ENCODE measurements at regions not wholly inside any gene's neighbourhood (a gene's known extent, or its start where the extent isn't known, plus 50 kb on each side); places are given as distances from the start of the nearest gene placed in this dataset.
"Not testable (repeated sequence)": the region's sequence is repeated elsewhere in the genome, so short reads cannot be mapped to it uniquely, and the experiment has no call there.

DNA sequence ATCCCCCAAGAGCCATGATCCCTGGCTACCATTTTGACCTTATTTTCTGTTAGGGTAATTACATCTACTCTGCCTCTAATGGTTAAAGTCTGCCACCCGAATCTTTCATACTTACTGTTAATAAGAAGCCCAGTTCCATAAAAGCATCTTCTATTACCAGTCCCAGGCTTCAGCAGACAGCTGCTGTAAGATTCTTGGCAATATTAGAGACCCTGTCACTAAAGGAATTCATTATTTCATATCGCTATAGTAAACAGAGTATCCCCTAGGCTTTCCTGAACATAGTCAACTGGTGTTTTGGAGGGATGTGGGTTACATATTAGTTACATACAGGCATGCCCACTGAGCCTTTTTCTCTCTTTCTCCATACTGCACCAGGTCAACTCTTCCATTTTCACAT, 608.7 kb upstream of the SEMA6A start:
- no peak for DNase-seq

DNA sequence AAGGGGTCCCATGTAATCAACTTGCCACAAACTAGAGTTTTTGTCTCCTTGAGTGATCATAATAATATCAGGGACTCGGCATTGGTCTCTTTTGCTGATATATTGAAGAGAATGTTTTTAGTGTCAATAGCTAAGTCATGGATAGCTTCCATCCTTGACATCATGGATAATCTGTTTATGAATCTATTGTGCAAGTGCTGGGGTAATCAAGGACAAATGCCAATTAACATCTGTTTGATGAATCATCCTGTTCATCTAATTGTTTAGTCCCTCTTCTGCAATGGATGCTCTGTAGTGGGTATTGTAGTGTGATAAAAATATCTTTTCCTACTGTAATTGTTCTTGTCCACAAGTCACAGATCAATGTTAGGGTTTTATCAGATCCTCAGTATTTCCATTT, 607.5 kb upstream of the SEMA6A start:
- DNase-seq = no peak

DNA sequence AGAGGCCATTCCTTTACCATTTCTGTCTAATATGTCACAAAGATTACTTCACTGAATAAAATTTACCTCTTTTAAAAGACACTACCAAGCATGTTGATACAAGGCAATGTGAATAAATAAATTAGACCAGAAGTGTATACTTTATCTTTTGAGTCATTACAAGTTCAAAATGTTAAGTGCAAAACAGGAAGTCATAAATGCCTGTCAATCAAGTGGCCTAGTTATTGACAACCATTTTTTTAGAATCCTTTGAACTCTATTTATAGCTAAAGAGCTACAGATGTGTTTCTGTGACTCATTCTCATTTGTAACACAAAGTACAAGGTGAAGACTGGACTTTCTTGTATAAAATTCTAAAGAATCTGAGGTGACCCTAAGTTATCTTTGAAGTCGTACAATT, 602.7 kb upstream of the SEMA6A start:
- DNase-seq = no peak

DNA sequence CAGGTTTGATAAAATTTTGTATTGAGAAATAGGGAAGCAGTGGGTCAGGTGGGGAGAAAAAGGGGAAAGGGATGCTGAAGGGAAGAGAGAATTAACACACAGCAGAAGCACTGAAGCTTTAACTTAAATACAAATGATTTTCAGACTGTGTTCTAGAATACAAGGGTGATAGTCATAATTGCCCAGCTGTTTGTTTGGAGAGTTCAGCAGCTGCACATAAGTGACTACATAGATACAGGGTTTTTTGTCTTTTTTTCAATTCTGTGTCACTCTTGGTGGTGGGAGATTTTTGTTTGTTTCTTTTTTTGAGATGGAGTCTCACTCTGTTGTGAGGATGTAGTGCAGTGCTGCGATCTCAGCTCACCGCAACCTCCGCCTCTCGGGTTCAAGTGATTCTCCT, 590.4 kb upstream of the SEMA6A start:
- no peak for DNase-seq

DNA sequence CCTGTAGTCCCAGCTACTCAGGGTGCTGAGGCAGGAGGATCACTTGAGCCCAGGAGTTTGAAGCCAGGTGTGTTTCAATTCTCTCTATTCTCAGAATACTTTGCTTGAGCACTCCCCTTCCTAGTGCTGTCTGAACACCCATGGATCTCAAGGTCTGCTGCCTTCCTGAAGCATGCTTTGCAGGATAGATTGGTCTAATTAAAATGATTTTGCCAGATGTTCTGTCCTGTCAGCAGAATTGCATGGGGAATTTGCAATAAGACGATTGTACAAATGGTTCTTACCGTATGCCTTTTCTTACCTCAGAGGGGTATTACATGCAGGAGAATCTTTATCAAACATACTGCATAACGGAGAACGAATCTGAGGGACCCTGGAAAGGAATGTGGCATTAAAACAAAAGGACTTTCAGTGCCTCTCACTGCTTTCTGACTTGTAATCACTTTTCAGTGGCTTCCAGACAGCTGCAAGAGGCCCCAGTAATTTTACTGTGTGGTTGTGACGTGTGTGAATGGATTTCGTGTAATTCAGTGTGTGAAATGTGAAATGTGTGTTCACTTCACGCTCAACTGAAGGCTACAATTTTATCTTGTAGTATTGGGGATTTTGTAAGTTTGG, 587.2 kb upstream of the SEMA6A start:
- no peak for DNase-seq

DNA sequence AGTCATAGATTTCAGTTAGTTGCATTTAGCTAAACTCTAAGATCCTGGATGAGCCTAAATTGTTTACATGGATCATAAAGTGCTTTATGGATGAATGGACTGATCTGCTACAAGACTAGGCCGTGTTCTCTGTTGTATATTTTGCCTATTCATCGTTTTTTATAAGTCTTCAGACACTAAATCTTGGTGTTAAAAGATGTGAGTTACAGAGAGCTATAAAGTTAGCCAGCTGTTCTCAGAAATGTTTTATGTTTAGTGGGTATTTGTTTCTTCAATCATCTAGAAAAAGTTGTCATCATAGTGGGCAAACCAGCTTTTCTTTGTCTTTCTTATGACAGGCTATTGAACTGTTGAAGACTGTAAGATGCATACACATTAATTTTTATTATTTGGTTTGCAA, 585.8 kb upstream of the SEMA6A start:
- DNase-seq = no peak

DNA sequence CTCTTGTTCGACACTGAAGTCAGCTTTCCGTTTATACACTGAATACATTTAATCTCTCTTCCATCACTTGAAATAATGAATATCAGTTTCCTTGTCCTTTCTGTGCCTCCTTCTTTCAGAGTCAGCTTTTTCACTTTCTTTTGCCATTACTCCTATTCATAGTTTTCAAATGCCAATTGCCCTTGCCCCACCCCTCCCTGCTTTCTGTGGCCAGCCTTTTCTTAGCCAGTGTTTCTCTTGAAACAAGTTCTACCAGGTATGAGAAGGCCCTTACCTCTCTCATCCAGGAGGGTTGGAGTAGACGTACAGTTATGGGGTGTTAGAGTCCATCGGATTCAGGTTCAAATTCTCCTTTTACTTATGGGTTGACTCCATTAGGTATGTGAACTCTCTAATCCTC, 574.7 kb upstream of the SEMA6A start:
- DNase-seq = no peak

DNA sequence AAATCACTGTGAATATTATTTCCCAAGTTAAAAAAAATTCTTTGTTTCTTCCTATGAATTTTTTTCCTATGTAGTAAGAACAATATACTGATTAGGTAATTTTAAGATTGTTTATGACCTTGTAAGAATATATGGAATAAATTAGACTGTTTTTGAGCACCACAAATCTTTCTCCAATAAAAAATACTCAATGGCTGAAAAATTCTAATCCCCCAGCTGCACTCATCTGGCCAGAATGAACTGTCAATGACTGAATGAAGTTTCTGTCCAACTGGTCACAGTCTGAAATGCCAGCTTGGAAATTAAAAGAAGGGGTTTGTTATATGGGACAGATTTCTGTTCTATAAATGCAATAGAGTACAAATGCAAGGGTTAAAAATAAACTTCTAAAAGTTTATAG, 569.5 kb upstream of the SEMA6A start:
- no peak for DNase-seq

DNA sequence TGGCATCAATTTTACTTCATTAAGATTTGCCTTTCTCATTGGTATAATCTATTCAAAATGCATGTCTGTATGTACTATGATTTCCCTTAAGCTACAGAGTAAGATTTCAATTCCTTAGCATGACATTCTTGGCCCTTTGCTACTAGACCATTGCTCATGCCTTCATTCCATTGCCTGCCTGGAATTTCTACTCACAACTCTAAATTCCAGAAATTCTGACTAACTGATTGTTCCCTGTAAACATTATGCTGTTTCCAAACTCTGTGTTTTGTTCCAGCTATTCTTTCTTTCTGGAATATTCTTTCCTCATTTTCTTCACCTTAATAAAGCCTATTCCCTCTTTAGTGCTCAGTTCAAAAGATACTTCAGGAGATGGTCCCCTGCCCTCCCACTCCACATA, 568.8 kb upstream of the SEMA6A start:
- DNase-seq = no peak

DNA sequence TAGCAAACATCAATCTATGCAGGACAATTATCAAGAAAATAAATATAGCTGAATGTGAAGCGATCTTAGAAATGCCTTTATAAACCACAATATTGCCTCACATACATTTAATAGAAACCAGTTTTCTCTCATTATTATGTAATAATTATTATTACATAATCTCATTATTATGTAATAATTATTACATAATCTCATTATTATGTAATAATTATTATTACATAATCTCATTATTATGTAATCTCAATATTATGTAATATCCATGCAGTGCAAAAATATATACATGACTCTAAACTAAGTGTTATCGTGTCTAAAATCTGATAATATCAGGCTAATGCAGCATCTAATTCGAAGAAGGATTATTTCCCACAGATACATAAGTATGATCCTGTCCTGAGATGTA, 563.9 kb upstream of the SEMA6A start:
- no peak for DNase-seq

DNA sequence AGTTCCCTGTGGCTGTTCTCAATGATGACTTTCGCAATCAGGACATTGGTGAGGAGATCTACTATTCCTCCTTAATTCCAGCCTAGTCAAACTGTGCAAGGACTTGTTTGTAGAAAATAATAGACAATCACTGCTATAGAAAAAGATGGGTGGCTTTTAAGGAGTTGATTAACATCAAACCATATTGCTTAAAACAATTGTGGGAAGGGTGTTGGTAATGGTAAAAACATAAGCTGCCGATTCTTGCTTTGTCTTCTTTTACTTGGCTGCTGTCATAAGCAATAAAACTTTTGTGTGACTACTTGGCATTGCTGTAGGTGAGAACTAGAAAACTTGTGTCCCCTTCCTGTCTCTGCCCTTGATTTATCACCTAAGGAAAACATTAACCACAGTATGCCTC, 561.2 kb upstream of the SEMA6A start:
- no peak for DNase-seq

DNA sequence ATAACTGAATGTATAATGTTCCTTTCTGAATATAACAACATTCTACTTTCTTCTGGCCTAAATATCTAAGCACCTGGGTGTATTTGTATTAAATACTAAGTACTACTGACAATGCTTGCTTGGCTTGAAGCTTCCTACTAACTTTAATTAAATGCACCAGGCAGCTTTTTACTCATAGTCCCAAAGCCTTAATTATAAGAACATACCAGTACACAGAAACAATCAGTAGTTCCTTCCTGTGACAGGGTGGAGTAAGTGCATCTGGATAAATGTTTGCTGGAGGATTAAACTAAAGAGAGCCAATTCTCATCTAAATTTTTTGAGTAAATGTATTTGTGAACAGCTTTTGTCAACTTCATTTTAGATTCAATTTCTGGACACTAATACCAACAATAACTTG, 558.6 kb upstream of the SEMA6A start:
- DNase-seq = no peak

DNA sequence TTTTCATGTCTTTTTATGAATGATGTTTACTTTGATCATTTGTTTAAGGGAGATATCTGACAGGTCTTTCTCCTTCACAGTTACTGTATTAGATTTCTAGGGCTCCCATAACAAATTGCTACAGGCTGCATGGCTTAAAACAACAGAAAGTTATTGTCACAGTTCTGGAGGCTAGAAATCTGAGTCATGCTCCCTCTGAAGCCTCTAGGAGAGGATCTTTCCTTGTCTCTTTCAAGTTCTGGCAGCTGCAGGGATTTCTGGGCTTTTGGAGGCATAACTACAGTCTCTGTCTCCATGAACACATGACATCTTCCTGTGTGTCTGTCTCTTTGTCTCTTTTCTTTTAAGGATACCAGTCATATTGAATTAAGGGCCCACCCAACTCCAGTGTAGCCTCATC, 557.3 kb upstream of the SEMA6A start:
- DNase-seq = no peak

DNA sequence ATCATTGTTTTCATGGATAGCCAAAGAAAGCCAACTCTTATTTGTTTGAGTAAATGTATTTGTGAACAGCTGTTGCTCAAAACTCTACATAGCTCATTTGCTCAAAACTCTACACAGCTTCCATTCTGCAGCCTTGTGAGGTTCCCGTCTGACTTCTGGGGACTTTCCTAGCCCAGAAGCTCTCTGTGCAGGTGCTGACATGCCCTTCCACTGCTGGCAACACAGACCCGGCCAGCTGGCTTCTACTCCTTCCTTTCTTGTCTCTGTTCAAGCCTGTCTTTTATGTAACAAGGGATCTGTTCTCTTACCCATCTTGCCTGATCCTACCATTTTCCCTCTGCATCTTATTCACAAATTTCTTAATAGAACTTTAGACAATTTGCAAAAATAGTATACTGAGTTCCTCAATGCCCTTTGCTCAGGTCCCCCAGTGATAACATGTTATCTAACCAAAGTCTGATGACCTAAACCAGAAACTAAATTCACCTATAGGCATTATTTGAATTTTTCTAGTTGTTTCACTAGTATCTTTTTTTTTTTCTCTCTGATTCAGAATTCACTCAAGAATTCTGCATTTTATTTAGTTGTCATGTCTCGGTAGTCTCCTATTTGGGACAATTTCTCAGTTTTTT, 556.5 kb upstream of the SEMA6A start:
- DNase-seq = no peak

DNA sequence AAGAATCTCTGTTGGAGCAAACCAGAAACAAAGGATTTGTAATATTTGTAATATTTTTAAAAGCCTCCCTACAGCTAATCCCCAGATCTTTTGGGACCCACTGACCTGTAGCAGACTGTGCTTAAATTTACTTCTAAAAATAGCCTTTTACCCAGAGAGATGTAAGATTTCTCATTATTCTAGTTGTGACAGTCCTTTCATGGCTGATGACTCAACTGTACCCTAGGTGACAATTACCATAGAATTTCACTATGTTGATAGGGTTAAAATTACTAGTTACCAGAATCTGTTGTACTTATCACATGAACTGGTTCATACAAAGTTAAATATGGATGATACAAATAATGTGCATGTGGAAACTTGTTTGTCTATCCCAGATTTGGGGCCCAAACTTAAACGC, 543.9 kb upstream of the SEMA6A start:
- DNase-seq = no peak

DNA sequence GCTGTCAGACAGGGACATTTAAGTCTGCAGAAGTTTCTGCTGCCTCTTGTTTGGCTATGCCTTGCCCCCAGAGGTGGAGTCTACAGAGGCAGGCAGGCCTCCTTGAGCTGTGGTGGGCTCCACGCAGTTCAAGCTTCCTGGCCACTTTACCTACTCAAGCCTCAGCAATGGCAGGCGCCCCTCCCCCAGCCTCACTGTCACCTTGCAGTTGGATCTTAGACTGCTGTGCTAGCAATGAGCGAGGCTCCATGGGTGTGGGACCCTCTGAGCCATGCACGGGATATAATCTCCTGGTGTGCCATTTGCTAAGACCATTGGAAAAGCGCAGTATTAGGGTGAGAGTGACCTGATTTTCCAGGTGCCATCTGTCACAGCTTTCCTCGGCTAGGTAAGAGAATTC, 542.7 kb upstream of the SEMA6A start:
- not testable (repeated sequence) for DNase-seq

DNA sequence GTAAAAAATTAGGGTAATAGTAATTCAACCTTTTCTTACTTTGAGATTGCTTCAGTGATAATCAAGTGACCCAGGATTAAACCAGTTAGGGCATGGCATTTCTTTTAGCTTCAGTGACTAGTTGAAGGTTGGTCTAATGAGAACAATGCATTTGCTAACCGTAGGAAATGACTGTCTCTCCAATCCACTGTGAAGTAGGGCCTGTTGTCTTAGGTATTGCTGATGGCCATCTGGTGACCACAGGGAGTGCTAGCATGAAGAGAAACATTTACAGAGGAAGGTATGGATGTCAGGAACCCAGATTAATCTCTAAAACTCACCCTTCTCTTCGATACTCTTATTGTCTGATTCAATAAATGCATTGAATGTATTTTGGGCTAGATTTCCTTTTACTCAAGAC, 535.9 kb upstream of the SEMA6A start:
- DNase-seq = no peak

DNA sequence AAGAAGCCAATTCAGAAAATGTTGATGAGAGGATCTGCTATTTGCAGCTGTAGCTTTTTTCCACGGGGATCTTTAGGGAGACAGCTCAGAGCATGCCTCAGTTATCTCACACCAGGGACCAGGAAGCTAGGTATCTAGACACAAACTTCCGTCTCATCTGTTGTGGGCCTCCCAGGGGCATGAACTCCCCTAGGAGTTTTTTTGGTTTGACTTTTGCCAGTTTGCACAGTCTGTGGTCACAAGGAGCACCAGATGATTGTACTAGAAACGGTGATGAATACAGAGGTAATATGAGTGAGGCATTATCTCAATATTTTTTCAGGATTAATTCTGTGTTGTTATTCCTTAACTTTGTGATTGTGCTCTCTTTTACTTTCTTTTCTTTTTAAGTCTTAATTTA, 533.2 kb upstream of the SEMA6A start:
- DNase-seq = no peak

DNA sequence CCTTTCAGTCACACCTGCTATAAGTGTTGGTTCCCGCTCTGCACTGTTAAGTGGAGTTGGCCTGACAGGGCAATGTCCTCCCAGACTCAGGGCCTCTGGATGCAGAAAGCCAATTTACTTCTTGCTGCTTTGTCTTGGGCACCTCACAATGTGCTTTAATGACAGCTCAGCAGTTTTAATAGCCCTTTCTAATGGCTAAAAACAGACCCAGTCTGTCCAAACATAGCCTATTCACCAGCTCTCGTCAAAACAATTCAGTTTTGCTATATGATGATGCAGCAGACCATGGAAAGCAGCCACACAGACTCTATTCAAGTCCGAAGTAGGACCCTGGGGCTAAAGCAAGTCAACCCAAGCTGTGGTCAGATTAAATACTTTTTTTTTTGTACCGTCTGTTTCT, 529.1 kb upstream of the SEMA6A start:
- DNase-seq = no peak

DNA sequence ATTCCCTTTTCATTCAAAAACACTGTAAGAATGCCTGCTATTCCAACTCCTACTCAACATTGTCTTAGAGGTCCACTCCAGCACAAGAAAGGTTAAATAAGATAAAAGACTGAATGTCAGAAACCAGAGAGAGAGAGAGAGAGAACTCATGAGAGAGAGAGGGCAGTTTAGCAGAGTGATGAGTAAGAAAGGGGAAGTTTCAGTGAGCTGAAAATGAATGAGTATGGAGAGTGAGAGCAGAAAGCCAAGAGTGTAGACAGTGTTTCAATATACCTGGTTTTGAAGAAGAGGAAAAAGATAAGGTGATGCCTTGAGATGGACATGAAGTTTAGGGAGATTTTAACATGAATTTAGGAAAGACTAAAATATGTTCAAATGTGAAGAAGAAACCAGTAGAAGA, 528.0 kb upstream of the SEMA6A start:
- no peak for DNase-seq

DNA sequence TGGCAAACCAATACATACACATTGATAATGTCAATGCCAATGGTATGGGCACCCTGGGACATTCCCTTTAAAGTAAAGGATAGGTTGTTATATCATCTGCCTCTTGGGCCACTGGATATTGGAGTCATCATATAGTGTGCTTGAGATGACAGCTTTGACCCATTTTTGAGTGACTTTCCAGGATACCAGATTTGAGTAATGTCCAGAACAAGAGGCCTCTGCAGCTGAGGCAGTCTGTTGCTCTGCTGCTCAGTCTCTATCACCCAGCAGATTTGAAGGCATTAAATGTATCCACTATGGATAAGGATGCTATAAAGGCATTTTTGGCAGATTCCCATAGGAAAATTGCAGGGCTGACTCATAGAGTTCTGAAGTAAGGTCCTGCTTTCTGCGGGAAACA, 525.6 kb upstream of the SEMA6A start:
- DNase-seq = no peak

DNA sequence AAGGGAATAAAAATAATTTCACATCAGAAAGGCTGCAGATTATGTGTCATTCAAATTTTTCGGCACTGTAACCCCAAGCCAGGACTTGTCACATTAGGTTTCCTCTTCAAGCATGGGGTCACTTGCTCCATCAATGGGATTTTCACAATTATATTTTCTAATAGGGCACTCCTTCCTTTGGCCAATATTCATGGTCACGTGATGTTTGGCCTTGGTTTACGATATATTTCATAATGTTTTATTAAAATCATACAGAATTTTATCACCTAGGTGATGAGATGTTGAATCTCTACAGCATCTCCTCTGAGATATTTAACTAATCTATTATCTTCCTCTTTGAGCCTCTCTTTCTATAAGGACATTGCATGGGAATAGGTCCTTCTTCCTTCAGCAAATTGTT, 523.5 kb upstream of the SEMA6A start:
- DNase-seq = no peak

DNA sequence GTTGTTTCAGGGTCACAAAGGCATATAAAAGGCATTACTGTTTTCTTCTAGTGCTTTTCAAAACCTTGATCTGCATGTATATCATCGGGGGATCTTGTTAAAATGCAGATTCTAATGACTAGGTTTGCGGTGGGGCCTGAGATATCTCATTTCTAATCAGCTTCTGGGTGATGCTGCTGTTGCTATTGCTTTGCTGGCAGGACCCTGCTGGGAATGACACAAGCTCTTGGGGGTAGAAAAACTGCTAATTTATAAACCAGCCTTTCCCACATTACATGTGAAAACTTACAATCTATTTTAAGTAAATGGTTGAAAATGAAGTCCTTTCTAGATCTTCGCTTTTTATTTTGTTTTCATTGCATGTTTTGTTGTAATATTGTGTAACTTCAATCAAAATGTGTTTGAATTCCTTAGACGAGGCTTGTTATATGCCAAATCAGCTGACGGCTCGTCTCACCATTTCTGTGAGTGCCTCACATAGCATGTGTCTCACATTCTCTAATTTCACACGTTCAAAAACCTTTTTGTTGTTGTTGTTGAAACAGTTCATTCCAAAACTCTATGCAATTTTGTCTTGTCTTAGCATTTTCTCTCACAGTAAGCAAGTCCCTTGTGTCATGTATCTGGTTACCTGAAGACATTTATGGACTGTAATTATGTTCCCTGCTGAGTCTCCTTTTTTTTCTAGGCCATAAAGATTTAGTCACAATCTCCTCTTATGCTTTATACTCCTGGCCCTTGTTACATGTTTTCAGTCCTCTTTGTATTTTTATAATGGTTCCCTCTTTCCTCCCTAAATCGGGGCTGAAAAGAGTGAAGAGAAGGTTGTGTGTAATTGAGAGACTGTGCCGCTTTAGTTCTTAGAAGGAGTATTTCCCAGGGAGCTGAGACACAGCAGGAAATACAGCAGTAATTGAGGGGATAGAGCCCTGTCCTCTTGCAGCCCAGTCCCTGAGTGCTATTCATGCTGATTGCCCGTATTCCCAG, 521.0 kb upstream of the SEMA6A start:
- no peak for DNase-seq

Data from right forelimb (tissue), 1 donor.